ENCODE measurements at regions not wholly inside any gene's neighbourhood (a gene's known extent, or its start where the extent isn't known, plus 50 kb on each side); places are given as distances from the start of the nearest gene placed in this dataset.

- Histone ChIP-seq H3K27me3 (ENCODE audit: control insufficient read depth, low read length) (no peaks in the 10 kb centered on the region), H3K4me2 (ENCODE audit: low read length) (no peak overlapping the region), H3K36me3 (ENCODE audit: control insufficient read depth, low read length) (no peaks in the 10 kb centered on the region), H3F3A (ENCODE audit: control insufficient read depth, insufficient read depth) (no peaks in the 10 kb centered on the region), H4K20me1 (ENCODE audit: control insufficient read depth, insufficient read depth, low read depth, low read length) (no peaks in the 10 kb centered on the region), H3K9me3 (ENCODE audit: control insufficient read depth, insufficient read depth, low read length) (no peaks in the 10 kb centered on the region), H3K9me2 (replicated peaks; ENCODE audit: control insufficient read depth, low read length) (no peaks in the 10 kb centered on the region), H3K27ac (ENCODE audit: low read depth, low read length) (no peak overlapping the region), H3K4me3 (ENCODE audit: low read length) (no peak overlapping the region), H3K79me2 (ENCODE audit: control insufficient read depth, low read length) (no peaks in the 10 kb centered on the region), H3K4me1 (ENCODE audit: control insufficient read depth, low read length) (no peaks in the 10 kb centered on the region)
- TF ChIP-seq, protein P1, sequence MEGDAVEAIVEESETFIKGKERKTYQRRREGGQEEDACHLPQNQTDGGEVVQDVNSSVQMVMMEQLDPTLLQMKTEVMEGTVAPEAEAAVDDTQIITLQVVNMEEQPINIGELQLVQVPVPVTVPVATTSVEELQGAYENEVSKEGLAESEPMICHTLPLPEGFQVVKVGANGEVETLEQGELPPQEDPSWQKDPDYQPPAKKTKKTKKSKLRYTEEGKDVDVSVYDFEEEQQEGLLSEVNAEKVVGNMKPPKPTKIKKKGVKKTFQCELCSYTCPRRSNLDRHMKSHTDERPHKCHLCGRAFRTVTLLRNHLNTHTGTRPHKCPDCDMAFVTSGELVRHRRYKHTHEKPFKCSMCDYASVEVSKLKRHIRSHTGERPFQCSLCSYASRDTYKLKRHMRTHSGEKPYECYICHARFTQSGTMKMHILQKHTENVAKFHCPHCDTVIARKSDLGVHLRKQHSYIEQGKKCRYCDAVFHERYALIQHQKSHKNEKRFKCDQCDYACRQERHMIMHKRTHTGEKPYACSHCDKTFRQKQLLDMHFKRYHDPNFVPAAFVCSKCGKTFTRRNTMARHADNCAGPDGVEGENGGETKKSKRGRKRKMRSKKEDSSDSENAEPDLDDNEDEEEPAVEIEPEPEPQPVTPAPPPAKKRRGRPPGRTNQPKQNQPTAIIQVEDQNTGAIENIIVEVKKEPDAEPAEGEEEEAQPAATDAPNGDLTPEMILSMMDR (IDR thresholded peaks at IDR 0.05; ENCODE audit: low read depth, low read length, poor library complexity, severe bottlenecking) = no peak
- no peak for TF ChIP-seq EZH2phosphoT487 (IDR thresholded peaks at IDR 0.05; ENCODE audit: borderline replicate concordance, low read length)
These were observed 1667.2 kb upstream of the SLC10A2 start for GRCh38 chr13:104733427-104733826.

DNA sequence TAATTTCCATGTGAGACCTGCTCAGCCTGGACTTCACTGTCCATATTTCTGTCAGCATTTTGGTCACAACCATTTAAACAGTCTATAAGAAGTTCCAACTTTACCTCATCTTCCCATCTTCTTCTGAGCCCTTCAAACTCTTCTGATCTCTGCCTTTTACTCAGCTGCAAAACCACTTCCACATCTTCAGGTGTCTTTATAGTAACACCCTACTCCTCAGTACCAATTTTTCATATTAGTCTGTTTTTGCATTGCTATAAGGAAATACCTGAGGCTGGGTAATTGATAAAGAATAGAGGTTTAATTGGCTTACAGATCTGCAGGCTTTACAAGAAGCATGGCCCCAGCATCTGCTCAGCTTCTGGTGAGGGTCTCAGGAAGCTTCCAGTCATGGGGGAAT is 1648.9 kb upstream of the SLC10A2 start:
- Histone ChIP-seq H3K27me3 (ENCODE audit: control insufficient read depth, low read length) (no peaks in the 10 kb centered on the region), H3K36me3 (ENCODE audit: control insufficient read depth, low read length) (no peaks in the 10 kb centered on the region), H3K9me3 (ENCODE audit: control insufficient read depth, insufficient read depth, low read length) (no peaks in the 10 kb centered on the region), H4K20me1 (ENCODE audit: control insufficient read depth, insufficient read depth, low read depth, low read length) (no peaks in the 10 kb centered on the region), H3F3A (ENCODE audit: control insufficient read depth, insufficient read depth) (no peaks in the 10 kb centered on the region), H3K4me2 (ENCODE audit: low read length) (no peak overlapping the region), H3K4me3 (ENCODE audit: low read length) (no peak overlapping the region), H3K79me2 (ENCODE audit: control insufficient read depth, low read length) (no peaks in the 10 kb centered on the region), H3K4me1 (ENCODE audit: control insufficient read depth, low read length) (no peaks in the 10 kb centered on the region), H3K27ac (ENCODE audit: low read depth, low read length) (no peak overlapping the region), H3K9me2 (replicated peaks; ENCODE audit: control insufficient read depth, low read length) (no peaks in the 10 kb centered on the region)
- TF ChIP-seq, protein P1 (IDR thresholded peaks at IDR 0.05; ENCODE audit: low read depth, low read length, poor library complexity, severe bottlenecking) = no peak

DNA sequence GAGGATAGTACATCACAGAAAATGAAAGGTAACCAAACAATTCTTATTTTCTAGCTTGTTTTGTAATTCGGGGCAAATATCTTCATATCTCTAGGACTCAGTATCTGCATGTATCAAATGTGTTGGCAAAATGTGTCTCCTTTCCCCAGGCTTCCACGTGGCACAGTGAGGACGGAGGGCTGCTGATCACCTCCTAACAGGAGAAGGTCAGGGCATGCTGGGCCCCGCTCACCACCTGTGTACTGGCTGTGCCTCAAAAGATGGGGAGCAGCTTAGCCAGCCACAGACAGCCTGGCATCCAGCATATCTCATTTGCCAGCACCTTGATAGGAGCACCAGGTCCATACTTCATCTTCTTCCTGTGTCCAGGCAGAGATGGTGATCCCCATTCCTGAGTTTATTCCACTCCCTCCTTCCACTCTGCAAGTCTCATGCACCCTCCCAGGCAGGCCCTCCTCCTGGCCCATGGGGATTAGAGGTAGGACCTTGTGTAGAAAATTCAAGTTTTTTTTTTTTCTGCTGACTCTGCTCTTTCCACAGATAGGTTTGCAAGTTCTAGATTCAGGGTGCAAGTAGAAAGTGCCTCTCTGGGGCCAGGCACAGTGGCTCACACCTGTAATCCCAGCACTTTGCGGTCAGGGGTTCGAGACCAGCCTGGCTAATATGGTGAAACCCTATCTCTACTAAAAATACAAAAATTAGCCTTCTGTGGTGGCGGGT is 1639.0 kb upstream of the SLC10A2 start:
- H3K79me2 ChIP-seq (ENCODE audit: control insufficient read depth, low read length) = no peaks in the 10 kb centered on the region
- TF ChIP-seq, protein P1 (IDR thresholded peaks at IDR 0.05; ENCODE audit: low read depth, low read length, poor library complexity, severe bottlenecking) = no peak
- no peak for TF ChIP-seq EZH2phosphoT487 (IDR thresholded peaks at IDR 0.05; ENCODE audit: borderline replicate concordance, low read length)
- H3K27me3 ChIP-seq (ENCODE audit: control insufficient read depth, low read length) = no peaks in the 10 kb centered on the region
- H3K9me3 ChIP-seq (ENCODE audit: control insufficient read depth, insufficient read depth, low read length) = no peaks in the 10 kb centered on the region
- H3K4me3 ChIP-seq (ENCODE audit: low read length) = no peak overlapping the region
- H3K9me2 ChIP-seq (replicated peaks; ENCODE audit: control insufficient read depth, low read length) = no peaks in the 10 kb centered on the region
- H3K36me3 ChIP-seq (ENCODE audit: control insufficient read depth, low read length) = no peaks in the 10 kb centered on the region
- no peak overlapping the region for H3K4me2 ChIP-seq (ENCODE audit: low read length)
- no peaks in the 10 kb centered on the region for H3F3A ChIP-seq (ENCODE audit: control insufficient read depth, insufficient read depth)
- no peaks in the 10 kb centered on the region for H4K20me1 ChIP-seq (ENCODE audit: control insufficient read depth, insufficient read depth, low read depth, low read length)
- no peak overlapping the region for H3K27ac ChIP-seq (ENCODE audit: low read depth, low read length)
- no peaks in the 10 kb centered on the region for H3K4me1 ChIP-seq (ENCODE audit: control insufficient read depth, low read length)
